Gastrocnemius medialis (tissue), 4 donors: ENCODE measurements at regions not wholly inside any gene's neighbourhood (a gene's known extent, or its start where the extent isn't known, plus 50 kb on each side); places are given as distances from the start of the nearest gene placed in this dataset.

Experiments
- ATAC-seq, 2 donors: fragments of 150-250 bp; one replicate each; pipeline ENCODE4 v1.9.1; 2016
- DNase-seq, 2 donors: peaks; one replicate each; pipeline ENCODE4 v3.0.0-alpha.2; 2019
- H3K27ac ChIP-seq, 4 donors: fragments of 200-600 bp; sonication (generic); 1 replicate in 1 of 4; 2 replicates in 3 of 4; pipeline ENCODE4 v1.5.1; 2016 to 2018; ENCODE audit warnings: mild to moderate bottlenecking in 2 of 4, moderate library complexity in 1 of 4
- H3K27me3 ChIP-seq, 3 donors: fragments of 200-600 bp; sonication (generic) in 2 of 3; 1 replicate in 1 of 3; 2 replicates in 2 of 3; pipeline versions ENCODE4 v1.5.1 to v1.6.0; 2016 to 2019; ENCODE audit warnings: mild to moderate bottlenecking in 1 of 3, moderate library complexity in 1 of 3
- H3K36me3 ChIP-seq, 2 donors: fragments of 200-600 bp; sonication (generic) in 1 of 2; one replicate each; pipeline ENCODE4 v1.5.1; 2017 to 2018
- H3K4me1 ChIP-seq, 2 donors: fragments of 200-600 bp; sonication (generic) in 1 of 2; one replicate each; pipeline ENCODE4 v1.5.1; 2016 to 2017; ENCODE audit warnings: mild to moderate bottlenecking in 2 of 2
- H3K4me3 ChIP-seq, 4 donors: fragments of 200-600 bp; sonication (generic) in 3 of 4; 1 replicate in 1 of 4; 2 replicates in 3 of 4; pipeline ENCODE4 v1.5.1; 2016 to 2019; ENCODE audit warnings: mild to moderate bottlenecking in 2 of 4
- H3K9me3 ChIP-seq, 3 donors: fragments of 200-600 bp; sonication (generic) in 2 of 3; 1 replicate in 1 of 3; 2 replicates in 2 of 3; pipeline ENCODE4 v1.5.1; 2016 to 2019
- CTCF ChIP-seq, 5 experiments: fragments of 450-650 bp in 3 of 5; fragments of 200-600 bp in 2 of 5; sonication (generic) in 2 of 5; IDR thresholded peaks in 4 of 5; conservative IDR thresholded peaks in 1 of 5; 1 replicate in 4 of 5; 2 replicates in 1 of 5; pipeline ENCODE4 v1.5.1; 2016 to 2019; ENCODE audit warnings: antibody characterized with exemption in 5 of 5, mild to moderate bottlenecking in 3 of 5, moderate library complexity in 3 of 5
- POLR2A ChIP-seq, 2 donors: fragments of 450-650 bp; IDR thresholded peaks; one replicate each; pipeline ENCODE4 v1.6.1; 2017; ENCODE audit warnings: antibody characterized with exemption in 2 of 2, mild to moderate bottlenecking in 2 of 2, moderate library complexity in 2 of 2
- in situ Hi-C, 4 donors: fragments of 200-750 bp; cut with MboI; loops; one replicate each; pipeline versions ENCODE4 v1.15.0 to v1.8.0; 2017; ENCODE audit warnings: low sequenced_read_pairs in 4 of 4
- intact Hi-C: fragments of 100-400 bp; cut with DNase I; formaldehyde crosslinking; loops from one replicate; pipeline ENCODE4 v1.15.1; 2023; ENCODE audit warnings: low total_unique reads

- in situ Hi-C loops (no loop called here), intact Hi-C loops (no loop called here)
- Histone ChIP-seq H3K9me3 (no peaks in the 10 kb centered on the region), H3K4me1 (no peaks in the 10 kb centered on the region), H3K36me3 (no peaks in the 10 kb centered on the region), H3K27me3 (no peaks in the 10 kb centered on the region), H3K4me3 (no peak overlapping the region), H3K27ac (no peak overlapping the region)
- TF ChIP-seq POLR2A (IDR thresholded peaks at IDR 0.05) (no peak), CTCF (IDR thresholded peaks at IDR 0.05 in 4 of 5, conservative IDR thresholded peaks at IDR 0.05 in 1 of 5) (no peak)
- ATAC-seq (no peak), DNase-seq (no peak)
These were observed 72.3 kb downstream of the FAM76B start for GRCh38 chr11:95717314-95717713.

GRCh38 chr11:95716266-95716665 lies 73.3 kb downstream of the FAM76B start:
- TF ChIP-seq POLR2A (IDR thresholded peaks at IDR 0.05) (no peak), CTCF (IDR thresholded peaks at IDR 0.05 in 4 of 5, conservative IDR thresholded peaks at IDR 0.05 in 1 of 5) (no peak)

GRCh38 chr11:95715777-95716241 lies 73.8 kb downstream of the FAM76B start:
- no peak overlapping the region for H3K4me3 ChIP-seq
- TF ChIP-seq CTCF (IDR thresholded peaks at IDR 0.05 in 4 of 5, conservative IDR thresholded peaks at IDR 0.05 in 1 of 5) (no peak), POLR2A (IDR thresholded peaks at IDR 0.05) (no peak)
- intact Hi-C loops (no loop called here), in situ Hi-C loops (no loop called here)
- H3K36me3 ChIP-seq, result no peaks in the 10 kb centered on the region
- ATAC-seq (no peak), DNase-seq (no peak)
- no peaks in the 10 kb centered on the region for H3K4me1 ChIP-seq
- H3K27me3 ChIP-seq, result no peaks in the 10 kb centered on the region
- no peaks in the 10 kb centered on the region for H3K9me3 ChIP-seq
- H3K27ac ChIP-seq, result no peak overlapping the region

More at GRCh38 chr11:95716266-95716665, 73.3 kb downstream of the FAM76B start:
- H3K4me3 ChIP-seq, result no peak overlapping the region
- no peak for ATAC-seq
- in situ Hi-C loops (no loop called here), intact Hi-C loops (no loop called here)
- no peaks in the 10 kb centered on the region for H3K36me3 ChIP-seq
- no peaks in the 10 kb centered on the region for H3K27me3 ChIP-seq
- H3K4me1 ChIP-seq, result no peaks in the 10 kb centered on the region
- DNase-seq, result no peak
- H3K9me3 ChIP-seq, result no peaks in the 10 kb centered on the region
- no peak overlapping the region for H3K27ac ChIP-seq

- intact Hi-C loops, result no loop called here
- Histone ChIP-seq H3K4me3 (no peak overlapping the region), H3K27me3 (no peaks in the 10 kb centered on the region), H3K9me3 (no peaks in the 10 kb centered on the region), H3K36me3 (no peaks in the 10 kb centered on the region), H3K4me1 (no peaks in the 10 kb centered on the region), H3K27ac (no peak overlapping the region)
- no peak for TF ChIP-seq CTCF (IDR thresholded peaks at IDR 0.05 in 4 of 5, conservative IDR thresholded peaks at IDR 0.05 in 1 of 5)
- no peak for ATAC-seq
- DNase-seq, result no peak
- in situ Hi-C loops, result no loop called here
These were observed 74.5 kb downstream of the FAM76B start for GRCh38 chr11:95714843-95715776.
